ENCODE measurements at regions not wholly inside any gene's neighbourhood (a gene's known extent, or its start where the extent isn't known, plus 50 kb on each side); places are given as distances from the start of the nearest gene placed in this dataset.

GRCh38 chrX:5399403-5399802 lies 829.3 kb downstream of the NLGN4X start:
- no peaks in the 10 kb centered on the region for H3K27me3 ChIP-seq (ENCODE audit: control insufficient read depth, insufficient read depth, low read length, poor library complexity, severe bottlenecking)
- no peak overlapping the region for H3K9ac ChIP-seq (ENCODE audit: extremely low read depth, low read length, poor library complexity, severe bottlenecking)
- peaks cover 20% of the 10 kb centered on the region for H3K9me3 Mint-ChIP-seq
- H3K36me3 Mint-ChIP-seq (ENCODE audit: low read depth) = peaks cover 16% of the 10 kb centered on the region
- no peaks in the 10 kb centered on the region for H3K36me3 ChIP-seq (ENCODE audit: control insufficient read depth, insufficient read depth, low read length)
- peaks cover 10% of the 10 kb centered on the region for H3K9me3 ChIP-seq (ENCODE audit: control insufficient read depth, low read length)
- no peaks in the 10 kb centered on the region for H3K27me3 Mint-ChIP-seq (ENCODE audit: insufficient read depth)
- no peak for TF ChIP-seq CTCF (conservative IDR thresholded peaks at IDR 0.05)
- no peak for DNase-seq
- peaks cover 11% of the 10 kb centered on the region for H3K4me1 Mint-ChIP-seq
- no peak overlapping the region for H3K27ac ChIP-seq (ENCODE audit: low read depth, low read length)
- no peak overlapping the region for H3K4me3 Mint-ChIP-seq
- H3K4me3 ChIP-seq (ENCODE audit: low read length) = no peak overlapping the region
- no peak overlapping the region for H3K27ac Mint-ChIP-seq
- WGBS, 2 experiments (ENCODE audit: insufficient coverage in 1 of 2, insufficient read length in 1 of 2) = 80 to 92% methylated on average over 2 to 8 of the region's 8 CpGs
- H3K4me1 ChIP-seq (ENCODE audit: control insufficient read depth, insufficient read depth, low read length) = no peaks in the 10 kb centered on the region

- H3K27me3 ChIP-seq (ENCODE audit: control insufficient read depth, insufficient read depth, low read length, poor library complexity, severe bottlenecking) = no peaks in the 10 kb centered on the region
- Mint-ChIP-seq H3K36me3 (ENCODE audit: low read depth) (peaks cover 15% of the 10 kb centered on the region), H3K27ac (peak overlapping the region; percentile 50), H3K27me3 (ENCODE audit: insufficient read depth) (no peaks in the 10 kb centered on the region), H3K4me1 (peaks cover 7% of the 10 kb centered on the region), H3K9me3 (peaks cover 29% of the 10 kb centered on the region), H3K4me3 (no peak overlapping the region)
- DNase-seq = peak; percentile 49
- H3K36me3 ChIP-seq (ENCODE audit: control insufficient read depth, insufficient read depth, low read length) = no peaks in the 10 kb centered on the region
- no peak overlapping the region for H3K9ac ChIP-seq (ENCODE audit: extremely low read depth, low read length, poor library complexity, severe bottlenecking)
- TF ChIP-seq CTCF (conservative IDR thresholded peaks at IDR 0.05) = no peak
- H3K4me1 ChIP-seq (ENCODE audit: control insufficient read depth, insufficient read depth, low read length) = no peaks in the 10 kb centered on the region
- no peak overlapping the region for H3K4me3 ChIP-seq (ENCODE audit: low read length)
- 90 to 100% methylated on average over 2 to 5 of the region's 7 CpGs for WGBS, 2 experiments (ENCODE audit: insufficient coverage in 1 of 2, insufficient read length in 1 of 2)
- peaks cover 17% of the 10 kb centered on the region for H3K9me3 ChIP-seq (ENCODE audit: control insufficient read depth, low read length)
- H3K27ac ChIP-seq (ENCODE audit: low read depth, low read length) = no peak overlapping the region
Measured at GRCh38 chrX:5397409-5397808, 831.3 kb downstream of the NLGN4X start.

GRCh38 chrX:5390376-5390775 lies 838.3 kb downstream of the NLGN4X start:
- 96% methylated on average over 14 of the region's 14 CpGs; no CpG with 5 or more reads in 1 of the 2 experiments for WGBS, 2 experiments (ENCODE audit: insufficient coverage in 1 of 2, insufficient read length in 1 of 2)

More at GRCh38 chrX:5390376-5390775, 838.3 kb downstream of the NLGN4X start:
- Mint-ChIP-seq H3K4me3 (no peak overlapping the region), H3K4me1 (no peaks in the 10 kb centered on the region), H3K9me3 (peaks cover 34% of the 10 kb centered on the region), H3K27ac (no peak overlapping the region), H3K27me3 (ENCODE audit: insufficient read depth) (no peaks in the 10 kb centered on the region), H3K36me3 (ENCODE audit: low read depth) (peaks cover 9% of the 10 kb centered on the region)
- Histone ChIP-seq H3K9ac (ENCODE audit: extremely low read depth, low read length, poor library complexity, severe bottlenecking) (no peak overlapping the region), H3K27ac (ENCODE audit: low read depth, low read length) (no peak overlapping the region), H3K36me3 (ENCODE audit: control insufficient read depth, insufficient read depth, low read length) (no peaks in the 10 kb centered on the region), H3K9me3 (ENCODE audit: control insufficient read depth, low read length) (peaks cover 7% of the 10 kb centered on the region), H3K4me3 (ENCODE audit: low read length) (no peak overlapping the region), H3K4me1 (ENCODE audit: control insufficient read depth, insufficient read depth, low read length) (no peaks in the 10 kb centered on the region), H3K27me3 (ENCODE audit: control insufficient read depth, insufficient read depth, low read length, poor library complexity, severe bottlenecking) (no peaks in the 10 kb centered on the region)
- no peak for DNase-seq
- TF ChIP-seq CTCF (conservative IDR thresholded peaks at IDR 0.05) = no peak
